HG02970 (cell line): ENCODE measurements at regions not wholly inside any gene's neighbourhood (a gene's known extent, or its start where the extent isn't known, plus 50 kb on each side); places are given as distances from the start of the nearest gene placed in this dataset.

ENCODE experiments used
- ATAC-seq: cut with Tn5 transposase; IDR thresholded peaks from one replicate; pipeline ENCODE4 v1.9.1; 2021; ENCODE audit warnings: mild to moderate bottlenecking, moderate library complexity, moderate number of reproducible peaks; ENCODE audit not compliant: unreplicated experiment, low FRiP score

- no peak for ATAC-seq
Measured at GRCh38 chr4:53780736-53781400, 189.6 kb upstream of the LNX1 start.

GRCh38 chr4:53779025-53779424 is 187.7 kb upstream of the LNX1 start:
- no peak for ATAC-seq

GRCh38 chr4:53778155-53778554 is 186.9 kb upstream of the LNX1 start:
- no peak for ATAC-seq

- ATAC-seq: no peak
Measured at GRCh38 chr4:53777244-53777984, 186.1 kb upstream of the LNX1 start.

DNA sequence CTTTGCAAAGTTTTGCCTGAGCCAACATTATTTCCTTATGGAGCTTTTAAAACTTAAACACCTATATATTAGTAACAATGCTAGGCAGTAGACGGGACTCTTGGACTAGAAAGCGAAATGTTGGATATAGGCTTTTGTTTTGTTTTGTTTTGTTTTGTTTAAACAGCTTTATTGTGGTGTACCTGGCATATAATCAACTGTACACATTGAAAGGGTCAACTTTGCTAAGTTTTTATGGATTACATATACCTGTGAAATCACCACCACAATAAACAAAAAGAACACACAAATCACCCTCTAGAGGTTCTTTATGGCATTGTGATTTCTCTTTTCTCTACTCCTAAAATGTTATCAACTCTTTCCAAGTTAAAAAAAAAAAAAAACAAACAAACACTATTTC is 184.9 kb upstream of the LNX1 start:
- ATAC-seq: no peak

DNA sequence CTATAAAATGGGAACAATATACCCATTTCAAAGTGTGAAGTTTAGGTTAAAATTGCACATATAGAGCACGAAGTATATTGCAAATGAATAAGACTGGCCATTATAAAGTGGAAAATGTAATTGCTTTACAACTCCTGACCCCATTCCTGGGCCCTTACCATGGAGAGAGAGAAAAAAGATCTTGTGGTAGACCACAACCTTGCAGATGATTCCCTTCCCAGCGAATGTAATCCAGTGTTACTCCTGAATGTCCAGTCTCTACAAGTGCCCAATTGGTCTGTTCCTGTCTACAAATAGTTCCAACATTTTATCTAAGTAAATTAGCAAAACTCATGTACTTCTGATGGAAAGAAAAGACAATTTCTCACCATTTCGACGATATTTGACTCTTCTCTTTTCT is 184.1 kb upstream of the LNX1 start:
- no peak for ATAC-seq

- no peak for ATAC-seq
Measured at GRCh38 chr4:53771326-53771725, 180.0 kb upstream of the LNX1 start.

DNA sequence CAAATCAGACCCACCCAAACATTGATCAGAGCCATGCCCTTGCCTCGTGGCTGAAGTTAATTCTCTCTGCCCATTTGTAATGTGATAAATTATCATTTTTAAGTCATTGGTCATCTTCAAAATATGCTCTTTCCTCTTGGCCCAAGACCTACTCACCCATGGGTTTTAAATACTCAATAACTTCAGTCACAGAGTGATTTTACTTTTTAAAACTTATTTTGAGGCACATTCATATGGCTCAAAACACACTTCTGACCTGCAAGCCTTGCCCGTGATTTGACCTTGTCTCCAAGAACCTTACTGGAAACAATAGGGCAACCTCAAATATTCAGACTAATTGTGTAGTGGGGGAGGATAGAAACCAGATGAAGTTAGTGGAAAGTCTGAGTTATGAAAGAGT is 176.2 kb upstream of the LNX1 start:
- ATAC-seq: no peak

GRCh38 chr4:53764761-53765490 is 173.6 kb upstream of the LNX1 start:
- no peak for ATAC-seq

- no peak for ATAC-seq
Measured at GRCh38 chr4:53763813-53764597, 172.7 kb upstream of the LNX1 start.

- ATAC-seq: no peak
Measured at GRCh38 chr4:53755656-53756055, 164.4 kb upstream of the LNX1 start.

GRCh38 chr4:53752124-53752523 is 160.8 kb upstream of the LNX1 start:
- no peak for ATAC-seq

DNA sequence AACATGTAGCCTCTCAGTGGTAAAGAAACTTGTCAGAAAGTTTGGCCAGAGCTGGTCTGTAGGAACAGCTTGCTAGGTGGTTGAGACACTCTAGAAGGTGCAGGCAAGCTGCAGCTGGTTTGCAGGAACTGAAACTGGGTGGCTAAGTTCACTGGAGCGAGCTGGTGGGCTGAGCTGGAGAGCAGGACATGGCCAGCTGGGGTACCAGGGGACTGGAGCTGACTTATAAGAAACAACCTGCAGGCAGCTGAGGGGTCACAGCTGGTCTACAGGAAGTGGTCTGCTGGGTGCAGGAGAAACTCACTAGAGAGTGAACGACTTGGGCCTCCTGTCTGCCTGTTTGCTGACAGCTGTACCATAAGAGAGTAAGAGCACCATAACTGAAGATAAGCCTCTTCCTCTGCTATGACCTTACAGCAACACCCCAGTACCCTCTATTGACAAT is 157.1 kb upstream of the LNX1 start:
- ATAC-seq: peak; percentile 99

GRCh38 chr4:53747401-53747800 is 156.1 kb upstream of the LNX1 start:
- ATAC-seq: no peak

GRCh38 chr4:53744446-53745160 is 153.3 kb upstream of the LNX1 start:
- ATAC-seq: no peak

DNA sequence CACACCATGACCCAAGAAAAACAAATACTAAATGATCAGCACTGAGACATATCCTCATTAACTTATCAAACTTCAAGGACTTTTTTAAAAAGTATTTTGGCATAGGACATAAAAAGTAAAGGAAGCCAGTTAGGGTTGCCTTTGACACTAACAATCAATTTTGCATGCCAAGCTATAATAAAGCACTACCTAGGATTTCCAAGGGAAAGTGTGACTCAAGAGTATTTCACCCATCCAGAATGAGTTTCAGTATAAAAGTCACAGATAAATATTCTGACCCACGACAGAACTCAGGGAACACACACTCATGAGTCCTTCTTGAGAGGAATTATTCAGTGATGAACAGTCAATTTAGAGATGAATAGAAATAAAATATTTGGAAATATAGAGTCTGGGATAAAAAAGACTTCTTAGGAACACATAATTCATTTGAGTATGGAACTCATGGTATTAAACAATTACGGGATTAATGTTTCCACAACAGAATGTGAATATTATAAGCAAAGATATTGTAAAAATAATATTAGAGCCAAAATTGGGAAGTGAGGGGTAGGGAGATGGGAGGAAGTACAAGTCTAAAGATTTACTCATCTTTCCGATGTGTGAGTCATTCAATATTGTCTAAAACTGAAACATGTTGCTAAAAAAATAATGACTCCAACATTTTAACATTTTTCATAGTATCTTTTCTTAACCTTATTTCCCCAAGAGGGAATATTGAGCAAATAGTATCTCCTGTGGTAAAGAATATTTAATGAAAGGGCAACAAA is 143.5 kb upstream of the LNX1 start:
- no peak for ATAC-seq

GRCh38 chr4:53734182-53734581 is 142.9 kb upstream of the LNX1 start:
- no peak for ATAC-seq

GRCh38 chr4:53732661-53733060 is 141.4 kb upstream of the LNX1 start:
- no peak for ATAC-seq

DNA sequence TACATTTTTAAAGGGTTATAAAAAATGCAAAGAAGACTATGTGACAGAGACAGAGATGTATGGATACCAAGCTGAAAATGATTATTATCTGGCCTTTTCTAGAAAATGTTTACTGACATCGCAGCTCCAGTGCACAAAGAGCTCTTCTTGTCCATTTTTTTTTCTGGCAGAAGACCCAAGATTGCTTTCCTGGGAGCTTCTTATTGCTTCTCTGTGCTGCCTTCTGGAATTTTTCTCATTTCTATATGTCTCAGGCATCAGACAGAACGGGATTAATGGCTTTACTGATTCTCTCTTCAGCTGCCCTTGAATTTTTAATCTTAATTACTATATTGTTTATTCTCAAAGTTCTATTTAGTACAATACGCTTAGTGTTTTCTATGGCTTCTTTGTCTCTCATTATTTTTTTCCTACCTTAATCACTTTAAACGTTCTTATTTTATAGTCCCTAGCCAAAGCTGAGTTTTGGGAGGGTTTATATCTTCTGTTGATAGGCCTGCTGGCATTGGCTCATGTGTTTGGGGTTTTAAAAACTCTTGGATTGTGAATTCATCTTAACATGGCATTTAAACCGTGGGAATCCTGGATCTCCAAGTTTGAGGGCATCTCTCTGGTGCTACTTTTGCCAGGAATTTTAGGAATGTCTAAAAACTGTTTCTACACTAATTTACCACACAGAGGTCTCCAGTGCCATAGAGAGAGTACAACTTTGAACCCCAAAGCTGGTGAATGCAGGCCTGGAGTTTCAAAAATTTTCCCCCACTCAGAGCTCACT is 138.9 kb upstream of the LNX1 start:
- no peak for ATAC-seq
